Ureter (tissue), 1 donor: ENCODE measurements at regions not wholly inside any gene's neighbourhood (a gene's known extent, or its start where the extent isn't known, plus 50 kb on each side); places are given as distances from the start of the nearest gene placed in this dataset.
"Not testable (repeated sequence)": the region's sequence is repeated elsewhere in the genome, so short reads cannot be mapped to it uniquely, and the experiment has no call there.

ENCODE experiments used
- DNase-seq: peaks from one replicate; pipeline ENCODE4 v3.0.0-alpha.2; 2020; ENCODE audit warnings: low spot score
- donor health status: DM: yes; HTN: yes; CAD: no.

DNA sequence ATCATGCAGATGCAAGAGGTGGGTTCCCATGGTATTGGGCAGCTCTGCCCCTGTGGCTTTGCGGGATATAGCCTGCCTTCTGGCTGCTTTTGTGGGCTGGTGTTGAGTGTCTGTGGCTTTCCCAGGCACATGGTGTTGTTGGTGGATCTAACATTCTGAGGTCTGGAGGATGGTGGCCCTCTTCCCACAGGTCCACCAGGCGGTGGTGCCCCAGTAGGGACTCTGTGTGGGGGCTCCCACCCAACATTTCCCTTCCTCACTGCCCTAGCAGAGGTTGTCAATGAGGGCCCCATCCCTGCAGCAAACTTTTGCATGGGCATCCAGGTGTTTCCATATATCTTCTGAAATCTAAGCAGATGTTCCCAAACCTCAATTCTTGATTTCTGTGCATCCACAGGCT is 420.5 kb upstream of the TPTE start:
- not testable (repeated sequence) for DNase-seq

DNA sequence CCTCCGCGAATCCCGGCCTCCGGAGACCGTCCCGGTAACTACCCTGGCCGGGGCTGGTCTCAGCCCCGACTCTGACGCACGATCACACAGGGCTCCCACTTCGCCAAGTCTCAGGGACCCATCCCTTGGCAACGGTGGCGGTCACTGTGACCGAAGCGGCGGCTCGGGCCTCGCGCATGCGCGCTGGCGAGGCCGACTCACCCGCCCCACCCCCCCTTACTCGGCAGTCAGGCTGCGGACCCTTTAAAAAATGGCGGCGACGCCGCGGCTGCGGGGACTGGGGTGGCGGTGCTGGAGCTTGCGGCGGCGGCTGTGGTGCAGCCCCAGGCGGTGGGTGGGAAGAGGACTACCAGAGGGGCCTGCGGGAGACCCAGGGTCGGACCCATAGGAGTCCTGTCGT is 402.0 kb upstream of the TPTE start:
- DNase-seq = peak; percentile 41

DNA sequence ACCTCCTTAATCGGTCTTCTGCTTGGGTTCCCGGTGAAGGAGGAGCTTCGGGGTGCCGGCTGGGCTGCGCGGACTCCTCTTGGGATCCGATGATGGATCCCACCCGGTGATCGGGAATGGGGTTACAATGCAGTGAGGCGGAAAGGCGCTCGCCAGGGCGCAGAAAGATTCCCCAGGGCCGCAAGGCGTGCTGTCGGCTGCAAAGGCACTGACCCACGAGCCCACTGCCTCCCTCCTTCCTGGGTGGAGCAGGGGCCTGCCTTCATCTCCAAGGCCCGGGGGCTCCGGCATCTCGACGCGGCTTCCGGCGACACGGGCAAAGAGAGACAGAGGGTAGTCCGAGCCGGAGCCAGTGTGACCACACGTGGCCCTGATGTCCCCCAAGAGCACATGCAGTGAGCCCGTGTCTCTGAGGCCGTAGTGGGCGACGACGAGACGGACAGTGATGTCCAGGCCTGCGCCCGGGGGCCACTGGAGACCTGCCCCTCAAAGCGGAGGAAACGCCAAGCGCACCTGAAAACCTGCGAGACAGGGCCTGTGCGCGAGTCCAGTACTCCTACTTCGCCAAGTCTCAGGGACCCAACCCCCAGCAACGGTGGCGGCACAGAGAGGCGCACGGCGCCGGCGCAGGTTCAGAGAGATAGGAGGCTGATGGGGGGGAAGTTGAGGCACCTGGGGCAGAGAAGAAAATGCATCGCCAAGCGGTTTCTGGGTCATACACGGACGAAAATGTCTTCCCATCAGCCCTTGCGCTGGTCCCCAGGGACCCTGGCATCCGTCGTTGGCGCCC is 401.4 kb upstream of the TPTE start:
- DNase-seq = peak; percentile 40

GRCh38 chr21:10120536-10120934 is 400.8 kb upstream of the TPTE start:
- DNase-seq = peak; percentile 38

- DNase-seq = peak; percentile 33
Observed at GRCh38 chr21:10120965-10121550, 400.3 kb upstream of the TPTE start.

GRCh38 chr21:10121816-10122455 is 399.4 kb upstream of the TPTE start:
- peak; percentile 39 for DNase-seq

DNA sequence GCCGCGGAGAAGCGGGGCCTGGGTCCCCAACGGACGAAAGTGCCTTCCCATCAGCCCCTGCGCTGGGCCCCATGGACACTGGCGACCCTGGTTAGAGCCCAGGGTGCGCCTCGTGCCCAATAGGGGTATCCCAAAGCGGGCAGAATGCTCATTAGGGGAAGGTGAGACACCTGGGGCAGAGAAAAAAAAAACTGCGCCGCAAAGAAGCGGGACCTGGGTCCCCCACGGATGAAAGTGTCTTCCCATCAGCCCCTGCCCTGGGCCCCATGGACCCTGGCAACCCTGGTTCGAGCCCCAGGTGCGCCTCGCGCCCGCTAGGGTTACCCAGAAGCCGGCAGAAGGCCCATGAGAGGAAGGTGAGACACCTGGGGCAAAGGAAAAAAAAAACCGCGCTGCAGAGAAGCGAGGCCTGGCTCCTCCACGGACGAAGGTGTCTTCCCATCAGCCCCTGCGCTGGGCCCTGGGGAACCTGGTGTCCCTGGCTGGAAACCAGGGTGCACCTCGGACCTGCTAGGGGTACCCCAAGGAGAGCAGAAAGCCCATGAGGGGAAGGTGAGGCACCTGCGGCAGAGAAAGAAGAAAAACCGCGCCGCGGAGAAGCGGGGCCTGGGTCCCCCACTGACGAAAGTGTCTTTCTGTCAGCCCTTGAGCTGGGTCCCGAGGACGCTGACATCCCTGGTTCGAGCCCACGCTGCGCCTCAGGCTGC is 398.4 kb upstream of the TPTE start:
- DNase-seq = peak; percentile 40

DNA sequence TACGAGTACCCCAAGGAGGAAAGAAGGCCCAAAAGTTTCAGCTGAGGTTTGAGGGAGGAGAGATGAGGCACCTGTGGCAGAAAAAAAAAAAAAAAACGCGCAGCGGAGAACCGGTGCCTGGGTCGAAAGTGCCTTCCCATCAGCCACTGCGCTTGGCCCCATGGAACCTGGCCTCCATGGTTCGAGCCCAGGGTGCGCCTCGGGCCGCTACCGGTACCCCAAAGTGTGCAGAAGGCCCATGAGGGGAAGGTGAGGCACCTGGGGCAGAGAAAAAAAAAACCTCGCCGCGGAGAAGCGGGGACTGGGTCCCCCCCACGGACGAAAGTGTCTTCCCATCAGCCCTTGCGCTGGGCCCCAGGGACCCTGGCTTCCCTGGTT is 397.9 kb upstream of the TPTE start:
- peak; percentile 34 for DNase-seq

GRCh38 chr21:10125616-10126015 is 395.8 kb upstream of the TPTE start:
- DNase-seq = peak; percentile 42

GRCh38 chr21:10134119-10134518 is 387.3 kb upstream of the TPTE start:
- not testable (repeated sequence) for DNase-seq

- peak; percentile 43 for DNase-seq
Observed at GRCh38 chr21:10135879-10136278, 385.5 kb upstream of the TPTE start.

DNA sequence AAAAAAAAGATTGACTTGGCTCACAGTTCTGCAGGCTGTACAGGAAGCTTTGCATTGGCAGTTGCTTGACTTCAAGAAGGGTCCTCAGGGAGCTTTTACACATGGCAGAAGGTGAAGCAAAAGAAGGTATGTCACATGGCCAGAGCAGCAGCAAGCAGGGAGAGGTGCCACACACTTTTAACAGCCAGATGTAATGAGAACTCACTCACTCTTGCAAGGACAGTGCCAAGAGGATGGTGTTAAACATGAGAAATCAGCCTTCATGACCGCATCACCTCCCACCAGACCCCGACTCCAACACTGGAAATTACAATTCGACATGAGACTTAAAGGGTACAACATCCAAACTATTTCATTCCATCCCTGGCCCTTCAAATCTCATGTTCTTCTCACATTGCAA is 367.2 kb upstream of the TPTE start:
- DNase-seq = not testable (repeated sequence)
